ENCODE measurements at regions not wholly inside any gene's neighbourhood (a gene's known extent, or its start where the extent isn't known, plus 50 kb on each side); places are given as distances from the start of the nearest gene placed in this dataset.

GRCh38 chr16:10262377-10263132 is 80.3 kb upstream of the GRIN2A start:
- TF ChIP-seq EZH2phosphoT487 (IDR thresholded peaks at IDR 0.05; ENCODE audit: unreplicated experiment): no peak
- no peak for TF ChIP-seq CTCF (conservative IDR thresholded peaks at IDR 0.05; ENCODE audit: low read depth in 2 of 2)
- TF ChIP-seq CREB1 (CRISPR knock-in tag; IDR thresholded peaks at IDR 0.05; ENCODE audit: low read depth): no peak
- no peak for TF ChIP-seq POLR2AphosphoS5 (IDR thresholded peaks at IDR 0.05; ENCODE audit: low read depth)
- TF ChIP-seq REST (IDR thresholded peaks at IDR 0.05; ENCODE audit: unreplicated experiment): no peak
- TF ChIP-seq EZH2 (IDR thresholded peaks at IDR 0.05; ENCODE audit: low read depth, unreplicated experiment): no peak

All from GM23338 (cell line).